GM18508 (cell line): ENCODE measurements at regions not wholly inside any gene's neighbourhood (a gene's known extent, or its start where the extent isn't known, plus 50 kb on each side); places are given as distances from the start of the nearest gene placed in this dataset.

Experiments used
- ATAC-seq: cut with Tn5 transposase; IDR thresholded peaks from one replicate; pipeline ENCODE4 v1.9.1; 2021; ENCODE audit warnings: moderate number of reproducible peaks; ENCODE audit not compliant: insufficient read depth, unreplicated experiment

DNA sequence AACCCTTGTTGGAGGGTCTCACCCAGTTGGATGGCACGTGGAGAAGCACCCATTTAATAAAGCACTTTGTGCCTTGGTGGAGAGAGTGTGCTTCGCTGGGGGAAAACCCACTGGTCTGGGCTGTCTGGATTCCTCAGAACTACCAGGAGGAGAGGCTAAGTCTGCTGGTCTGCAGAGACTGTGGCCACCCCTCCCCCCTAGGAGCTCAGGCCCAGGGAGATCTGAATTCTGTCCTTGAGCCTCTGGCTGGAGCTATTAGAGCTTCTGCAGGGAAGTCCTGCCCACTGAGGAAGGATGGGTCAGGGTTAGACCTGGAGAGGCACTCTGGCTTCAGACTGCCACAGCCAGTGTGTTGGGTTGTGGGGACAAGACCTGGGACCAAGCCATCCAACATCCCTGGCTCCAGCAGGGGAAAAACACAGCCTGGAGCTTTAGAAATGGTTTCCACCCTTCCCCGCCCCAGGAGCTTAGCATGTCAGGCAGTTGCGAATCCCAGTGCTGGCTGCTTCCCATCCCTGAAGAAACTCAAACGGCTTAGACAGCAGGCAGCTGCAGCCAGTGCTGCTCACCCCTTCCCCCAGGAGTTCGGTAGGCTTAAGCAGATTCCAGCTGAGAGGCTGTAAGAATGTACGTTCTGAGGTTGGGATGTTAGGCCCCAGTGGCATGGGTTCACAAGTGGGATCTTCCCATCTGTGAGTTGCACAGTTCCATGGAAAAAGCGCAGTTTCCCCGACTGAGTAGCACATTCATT, 288.3 kb downstream of the TGFB2 start:
- ATAC-seq: no peak

DNA sequence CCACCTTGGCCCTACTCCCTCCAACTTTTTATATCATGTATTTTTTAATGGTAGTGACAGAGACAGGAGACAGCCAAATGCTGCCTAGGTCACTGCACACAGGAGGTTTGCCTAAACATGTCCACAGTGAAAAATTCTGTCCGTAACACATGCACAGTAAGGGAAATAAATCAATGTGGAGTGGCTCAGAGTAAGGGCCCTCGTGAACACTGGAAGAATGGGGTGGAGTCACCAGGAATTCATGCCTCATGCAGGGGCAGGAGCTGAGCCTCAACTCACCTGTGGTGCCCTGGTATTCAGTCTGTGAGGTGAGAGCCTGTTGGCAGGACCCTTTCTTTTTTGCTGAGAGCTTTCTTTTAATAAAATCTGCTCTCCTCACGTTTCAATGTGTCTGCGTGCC, 289.1 kb downstream of the TGFB2 start:
- ATAC-seq: no peak

DNA sequence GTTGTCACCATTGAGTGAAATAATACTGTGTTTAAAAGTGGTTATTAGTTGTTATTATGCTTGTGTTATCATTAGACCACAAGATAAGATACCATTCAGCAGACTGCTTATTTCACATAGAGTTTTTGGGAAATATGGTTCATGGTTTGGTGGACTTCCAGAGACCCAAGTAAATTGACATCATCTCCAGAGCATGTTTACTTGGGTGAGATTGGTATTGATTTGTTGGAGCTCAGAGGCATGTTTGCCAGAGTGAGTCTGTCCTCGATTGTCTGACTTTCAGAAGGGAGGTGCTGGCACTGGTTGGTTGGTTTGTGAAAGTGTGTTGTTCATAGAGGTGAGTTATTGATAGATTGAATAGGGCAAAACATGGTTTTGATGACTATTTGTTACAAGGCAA, 291.4 kb downstream of the TGFB2 start:
- ATAC-seq: no peak

DNA sequence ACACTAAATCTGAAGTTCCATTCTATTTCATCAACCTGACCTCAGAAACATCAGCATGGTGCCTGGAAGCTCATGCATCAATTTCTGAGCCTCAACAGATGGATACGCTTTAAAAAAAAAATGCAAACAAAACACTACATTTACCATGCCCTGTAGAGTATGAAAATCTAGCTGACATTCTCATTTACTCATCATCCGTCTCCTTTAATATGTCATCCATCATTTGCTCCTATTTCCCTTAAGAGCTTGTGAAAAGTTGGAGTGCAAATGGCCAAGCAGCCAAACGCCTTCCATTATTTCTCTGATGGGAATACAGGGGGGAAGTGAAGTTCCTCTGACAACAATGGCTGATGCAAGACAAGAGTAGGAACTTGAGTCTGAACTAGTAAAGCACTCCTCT, 295.0 kb downstream of the TGFB2 start:
- ATAC-seq: no peak

DNA sequence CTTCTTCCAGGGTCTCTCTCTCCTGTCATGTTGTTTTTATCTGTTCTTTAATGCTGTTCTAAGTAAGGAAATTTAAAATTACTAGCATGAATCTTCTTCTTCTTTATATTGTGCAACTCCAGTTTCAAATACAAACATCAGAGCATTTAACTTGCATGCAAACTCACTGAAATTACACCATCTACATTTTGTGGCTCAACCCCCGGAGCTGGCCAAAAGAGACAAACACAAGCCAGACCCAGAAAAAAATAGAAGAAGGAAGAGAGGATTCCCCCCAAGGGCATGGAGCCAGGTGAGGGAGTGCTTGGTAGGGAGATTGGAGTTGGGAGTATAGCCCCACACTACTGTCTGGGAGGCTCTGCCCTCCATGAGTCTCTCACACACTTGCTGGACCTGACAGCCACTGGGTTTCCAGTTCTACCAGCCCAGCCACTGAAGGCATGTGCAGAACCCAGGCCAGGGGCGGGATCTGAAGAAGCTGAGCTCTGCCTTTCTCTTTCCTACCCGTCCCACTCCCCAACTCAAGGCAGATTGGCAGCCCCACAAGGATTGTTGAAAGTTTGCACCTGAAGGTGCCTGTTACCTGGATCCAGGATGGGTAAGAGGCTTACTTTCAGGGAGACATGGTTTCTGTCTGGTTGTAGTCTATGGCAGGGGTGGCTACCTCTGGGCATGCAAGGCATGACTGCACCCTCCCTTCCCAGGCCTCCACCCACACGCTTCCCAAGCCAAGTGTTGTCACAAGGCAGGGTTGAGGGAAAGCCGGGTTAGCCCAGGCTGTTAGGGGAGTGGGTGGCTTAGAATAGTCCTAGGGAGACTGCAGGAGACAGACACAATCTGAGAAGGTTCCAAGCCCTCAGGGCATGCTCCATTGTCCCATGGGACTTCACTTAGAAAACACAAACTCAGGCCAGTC, 297.2 kb downstream of the TGFB2 start:
- no peak for ATAC-seq

DNA sequence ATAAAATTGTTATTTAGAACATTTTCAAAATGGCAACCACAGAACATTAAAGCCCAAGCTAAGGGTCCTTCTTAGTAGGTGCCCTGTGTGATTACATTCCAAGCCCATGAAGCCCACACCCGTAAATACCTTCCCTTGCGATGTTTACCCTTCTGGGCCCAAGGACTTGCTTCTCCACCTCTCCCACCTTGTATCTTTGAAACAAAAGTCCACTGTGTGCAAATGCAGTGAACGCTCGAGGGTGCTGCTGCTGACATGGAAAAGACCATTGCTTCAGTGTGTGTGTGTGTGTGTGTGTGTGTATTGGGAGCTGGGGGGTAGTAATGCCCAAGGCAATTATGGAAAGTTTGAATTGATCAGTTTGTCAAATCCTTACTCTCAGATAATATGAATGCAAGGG, 298.1 kb downstream of the TGFB2 start:
- ATAC-seq: no peak

DNA sequence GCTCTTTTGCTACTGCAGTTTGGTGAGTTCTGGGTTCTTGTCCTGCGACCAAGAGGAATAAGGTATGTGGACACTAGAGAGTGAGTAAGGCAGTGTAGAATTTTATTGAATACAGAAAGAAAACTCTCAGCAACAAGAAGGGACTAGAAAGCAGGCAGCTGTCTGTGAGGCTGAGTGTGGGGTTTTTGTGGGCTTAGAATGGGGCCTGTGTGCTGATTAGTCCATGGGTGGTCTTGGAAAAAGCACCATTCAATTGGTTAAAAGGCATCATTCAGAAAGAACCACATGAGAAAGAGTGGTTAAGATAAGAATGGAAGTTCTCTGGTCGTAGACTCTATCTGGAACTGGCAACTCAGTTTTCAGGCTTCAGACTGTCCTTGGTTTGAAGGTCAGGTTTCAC, 298.8 kb downstream of the TGFB2 start:
- no peak for ATAC-seq

DNA sequence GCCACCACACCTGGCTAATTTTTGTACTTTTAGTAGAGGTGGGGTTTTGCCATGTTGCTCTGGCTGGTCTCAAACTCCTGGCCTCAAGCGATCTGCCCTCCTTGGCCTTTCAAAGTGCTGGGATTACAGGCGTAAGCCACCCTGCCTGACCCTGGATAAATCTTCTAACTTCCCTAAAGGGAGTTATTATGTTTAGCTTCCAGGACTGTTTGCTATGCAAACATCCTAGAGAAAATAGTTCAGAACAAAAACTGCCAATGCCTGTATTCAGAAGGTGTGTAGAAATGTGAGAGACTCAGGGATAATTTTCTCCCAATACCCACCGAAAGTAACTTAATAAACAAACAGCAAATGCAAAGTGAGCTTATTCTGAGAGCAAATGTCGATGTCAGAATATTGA, 301.2 kb downstream of the TGFB2 start:
- ATAC-seq: no peak

DNA sequence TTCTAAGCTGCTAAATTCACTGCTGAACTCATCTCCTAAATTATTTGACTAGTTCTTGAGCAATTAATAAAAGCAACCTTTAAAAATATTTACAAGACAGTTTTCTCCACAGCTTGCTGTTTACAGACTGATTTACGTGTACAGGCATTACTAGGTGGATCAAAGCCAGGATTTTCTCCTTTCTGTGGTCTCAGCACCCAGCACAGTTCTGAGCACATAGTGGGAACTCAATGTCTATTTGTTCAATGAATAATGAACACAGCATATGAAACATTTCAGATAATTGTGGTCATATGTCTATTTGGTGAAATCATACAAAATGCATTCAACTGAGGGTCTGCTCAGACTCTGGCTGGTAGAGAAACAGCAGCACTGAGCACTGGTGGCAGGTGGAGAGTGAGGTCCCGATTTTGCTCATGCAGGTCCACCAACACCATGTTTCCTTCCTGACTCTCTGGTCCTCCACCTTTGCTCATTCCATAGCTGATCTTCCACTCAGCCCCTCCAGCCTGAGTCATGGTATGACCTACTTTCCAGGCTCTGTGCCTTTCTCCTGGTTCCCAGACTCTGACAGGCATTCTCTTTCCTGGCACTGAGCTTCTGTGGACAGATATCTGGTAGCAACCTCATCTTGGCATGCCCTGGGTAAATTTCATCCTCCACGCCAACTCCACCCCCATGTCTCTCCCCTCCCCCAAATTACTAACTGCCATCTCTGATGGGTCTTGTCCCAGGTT, 311.3 kb downstream of the TGFB2 start:
- ATAC-seq: no peak

DNA sequence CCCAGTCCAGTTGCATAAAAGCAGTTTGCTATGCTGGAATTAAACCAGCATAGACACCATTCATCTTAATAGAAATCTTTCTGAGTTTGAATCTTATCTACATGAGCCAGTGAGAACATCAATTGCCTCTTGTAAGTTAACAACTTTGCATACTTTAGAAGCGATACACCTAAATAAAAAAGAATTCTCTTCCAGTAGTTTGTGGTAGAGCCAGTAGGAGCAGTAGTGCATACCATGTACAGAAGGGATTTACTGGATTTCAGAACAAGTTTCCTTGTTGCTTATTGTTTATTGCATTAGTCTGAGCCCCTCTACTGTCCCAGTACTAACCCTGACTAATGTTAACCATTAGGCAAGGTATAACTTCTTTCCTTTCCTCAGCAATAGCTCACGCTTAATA, 313.1 kb downstream of the TGFB2 start:
- ATAC-seq: no peak

DNA sequence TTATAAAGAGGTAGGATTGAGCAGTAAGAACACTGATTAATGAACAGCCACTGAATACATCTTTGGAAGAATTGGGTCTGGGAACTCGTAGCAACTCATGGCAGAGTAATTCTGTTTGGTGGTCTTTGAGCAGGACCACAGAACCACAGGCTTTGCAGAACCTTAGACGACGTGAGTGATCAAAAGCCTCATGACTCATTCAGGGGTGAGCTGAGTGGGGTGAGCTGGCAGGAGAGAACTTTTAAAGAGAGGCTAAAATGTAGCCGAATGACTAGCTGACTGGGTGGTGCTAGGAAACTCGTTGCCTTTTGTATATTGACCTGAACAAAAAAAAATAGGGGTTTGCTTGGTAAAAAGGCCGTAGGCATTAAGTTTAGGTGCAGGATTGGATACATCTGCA, 313.8 kb downstream of the TGFB2 start:
- no peak for ATAC-seq

DNA sequence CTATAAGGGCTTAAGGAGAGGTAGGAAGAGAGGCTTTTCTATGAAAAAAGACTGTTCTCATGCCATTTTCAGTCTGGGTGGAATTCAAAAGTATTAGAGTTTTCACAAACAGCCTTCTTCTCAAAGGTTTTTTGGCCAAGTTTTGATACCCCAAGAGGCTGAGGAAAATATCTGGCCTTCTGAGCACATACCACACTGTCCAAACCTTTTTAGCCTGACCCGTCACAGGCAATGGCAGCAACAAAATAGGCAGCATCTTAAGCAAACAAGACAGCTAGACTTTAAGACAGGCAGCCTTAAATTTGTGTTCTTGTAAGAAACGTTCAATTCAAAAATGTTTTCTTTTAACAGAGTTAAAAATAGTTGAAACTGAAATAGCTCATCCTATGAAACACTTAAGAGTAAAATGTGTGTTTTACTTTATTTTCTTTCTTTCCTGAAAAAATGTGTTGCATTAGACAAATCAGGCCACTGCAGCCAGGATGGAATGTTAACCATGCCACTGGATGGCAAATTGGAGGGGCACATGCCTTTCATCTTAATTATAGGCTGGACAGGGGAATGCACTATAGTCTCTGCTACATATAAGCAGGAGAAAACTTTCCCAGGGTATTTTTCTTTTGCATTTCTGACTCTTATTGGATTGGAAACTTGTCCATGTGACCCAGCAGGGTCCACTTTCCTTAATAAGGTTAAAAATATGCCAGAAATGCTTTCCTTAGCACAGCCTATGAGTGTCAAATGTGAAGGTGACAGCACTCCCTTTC, 315.0 kb downstream of the TGFB2 start:
- no peak for ATAC-seq

DNA sequence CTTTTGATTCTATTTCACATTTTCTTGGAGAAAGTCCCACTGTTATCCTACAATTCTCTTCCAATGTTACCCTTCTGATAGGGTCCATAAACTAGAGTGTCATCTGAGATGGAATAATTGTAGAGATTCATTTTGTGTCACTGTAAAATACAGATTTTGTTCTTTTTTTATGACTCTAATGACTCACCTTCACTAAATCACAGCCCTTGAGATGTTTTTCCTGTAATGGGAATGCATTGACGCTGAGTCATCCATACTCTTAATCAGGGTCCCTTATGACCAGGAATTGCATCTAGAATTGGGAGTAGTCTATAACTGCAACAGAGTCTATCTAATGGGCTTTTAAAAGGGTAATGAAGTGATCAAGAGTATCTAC, 315.5 kb downstream of the TGFB2 start:
- ATAC-seq: no peak

DNA sequence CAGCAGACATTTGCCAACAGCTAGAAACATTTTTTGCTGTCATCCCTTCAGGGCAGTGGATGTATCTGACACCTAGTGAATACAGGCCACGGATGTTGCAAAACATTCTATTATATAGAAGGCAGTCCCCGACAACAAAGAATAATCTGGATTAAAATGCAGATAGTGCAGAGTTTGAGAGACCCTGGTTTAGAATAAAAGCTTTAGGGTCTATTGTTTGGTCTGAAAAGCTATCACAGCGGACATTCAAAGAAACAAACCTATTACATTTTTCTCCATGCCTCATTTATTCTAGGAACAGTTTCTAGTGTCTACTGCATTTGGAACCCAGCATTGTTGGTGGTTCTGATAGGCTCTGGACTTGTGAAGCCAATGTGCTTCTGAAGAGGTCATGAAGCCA, 316.3 kb downstream of the TGFB2 start:
- ATAC-seq: no peak

DNA sequence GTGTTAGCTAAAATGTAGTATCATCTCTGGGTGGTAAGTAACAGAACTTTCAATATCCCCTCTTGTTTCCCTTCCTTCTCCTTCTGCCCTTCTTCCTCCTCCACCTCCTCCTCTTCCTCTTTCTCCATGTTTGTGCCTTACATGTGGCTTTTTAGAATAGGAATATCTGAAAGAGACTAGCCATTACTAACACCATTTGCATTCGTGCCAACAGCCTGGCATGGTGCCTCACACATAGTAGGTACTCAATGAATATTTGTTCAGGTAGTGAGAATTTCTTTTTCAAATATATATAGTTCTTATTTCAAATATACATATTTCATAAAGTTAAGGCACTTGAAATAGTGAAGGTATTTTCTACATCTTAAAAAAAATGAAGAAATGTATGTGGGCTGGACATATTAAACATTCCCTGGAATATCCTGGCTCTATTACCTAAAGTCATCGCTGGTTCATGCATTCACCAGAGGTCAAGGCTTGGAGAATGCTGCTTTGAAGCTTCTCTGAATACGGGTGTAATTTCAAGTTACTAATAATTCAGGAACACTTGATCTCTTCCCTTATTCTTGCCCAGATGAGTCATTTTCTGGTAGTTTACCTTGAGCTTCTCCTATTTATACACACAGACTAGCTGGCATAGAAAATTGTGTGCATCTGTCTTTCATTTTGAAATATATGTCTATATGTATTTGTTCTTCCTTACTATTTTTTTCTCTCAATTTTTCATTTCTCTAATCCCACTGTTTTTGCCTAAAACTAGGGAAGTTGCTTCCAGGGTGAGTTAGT, 319.4 kb downstream of the TGFB2 start:
- ATAC-seq: no peak

DNA sequence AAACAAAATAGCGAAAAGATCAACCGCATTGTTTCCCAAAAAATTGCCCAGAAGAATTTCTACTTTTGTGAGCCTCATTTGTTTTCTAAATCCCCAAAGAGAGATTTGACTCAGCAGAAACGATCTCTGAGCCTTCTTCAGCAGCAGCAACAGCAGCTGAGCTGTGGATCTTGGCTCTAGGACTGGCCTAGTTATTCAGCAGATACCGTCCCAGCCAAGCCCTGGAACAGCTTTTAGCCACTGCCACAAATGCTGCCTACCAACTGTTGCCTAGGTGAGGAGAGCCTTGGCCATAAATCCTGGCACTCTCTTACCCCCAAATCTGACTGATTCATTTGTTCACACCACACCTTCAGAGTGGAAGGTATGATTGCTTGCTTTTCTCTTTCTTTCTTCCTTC, 320.1 kb downstream of the TGFB2 start:
- ATAC-seq: no peak

DNA sequence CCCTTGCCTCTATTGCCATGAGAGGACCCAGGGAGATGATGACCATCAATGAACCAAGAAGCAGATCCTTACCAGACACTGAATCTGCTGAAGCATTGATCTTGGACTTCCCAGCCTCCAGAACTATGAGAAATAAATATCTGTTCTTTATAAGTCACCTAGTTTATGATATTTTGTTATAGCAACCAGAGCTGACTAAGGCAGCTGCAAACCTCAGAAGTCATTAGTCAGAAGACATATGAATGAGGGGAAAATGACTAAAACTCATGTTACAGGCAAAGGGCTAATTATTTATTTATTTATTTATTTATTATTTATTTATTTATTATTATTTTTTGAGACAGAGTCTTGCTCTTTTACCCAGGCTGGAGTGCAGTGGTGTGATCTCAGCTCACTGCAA, 321.1 kb downstream of the TGFB2 start:
- ATAC-seq: no peak

DNA sequence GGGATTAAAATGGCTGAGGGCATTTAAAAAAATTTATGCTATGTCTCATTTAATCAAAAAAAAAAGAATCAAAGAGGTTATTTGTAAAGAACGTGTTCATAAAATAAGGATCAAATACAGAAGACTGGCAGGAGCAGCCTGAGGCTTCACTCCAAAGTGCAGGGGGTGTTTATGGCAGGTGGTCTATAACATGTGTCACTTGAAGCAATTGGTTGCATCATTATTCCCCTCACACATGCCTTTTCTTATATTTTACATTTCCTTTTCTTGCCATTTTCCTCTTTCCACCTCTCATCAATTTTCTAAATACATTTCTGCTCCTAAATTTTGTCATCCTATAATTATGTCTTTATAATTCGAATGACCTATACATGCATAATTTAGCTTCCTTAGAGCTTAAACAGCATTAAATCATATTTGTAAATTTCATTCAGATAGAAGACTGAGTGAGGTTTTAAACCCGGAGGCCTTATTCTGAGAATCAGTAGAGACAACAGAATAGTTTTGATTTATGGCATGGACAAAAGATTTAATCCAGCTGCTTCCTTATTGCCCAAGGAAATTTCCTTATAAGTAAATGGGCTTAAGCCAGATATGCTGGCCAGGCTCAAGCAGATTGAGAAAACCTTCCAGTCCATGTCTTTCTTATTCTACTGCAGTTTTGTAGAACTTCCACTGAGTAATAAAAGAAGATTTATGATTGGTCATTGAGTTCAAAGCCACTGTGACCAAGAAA, 322.8 kb downstream of the TGFB2 start:
- ATAC-seq: no peak

DNA sequence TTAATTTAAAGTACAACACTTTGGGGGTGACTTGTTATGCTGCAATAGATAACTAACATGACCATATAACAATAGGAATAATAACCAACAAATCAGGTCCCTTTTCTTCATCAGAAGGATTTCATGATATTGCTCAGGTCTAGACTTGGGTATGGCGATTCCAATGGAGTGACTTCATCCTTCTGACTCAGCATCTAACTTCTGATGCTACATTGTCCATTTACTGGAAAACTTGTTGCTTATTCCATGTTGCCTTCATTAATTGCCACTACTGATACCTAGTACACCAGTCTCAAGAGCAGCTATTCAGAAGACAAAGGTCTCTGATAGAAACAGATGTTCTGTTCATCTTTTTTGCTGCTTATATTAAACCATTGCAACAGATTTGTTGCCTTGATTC, 324.3 kb downstream of the TGFB2 start:
- ATAC-seq: no peak
